ENCODE measurements at regions not wholly inside any gene's neighbourhood (a gene's known extent, or its start where the extent isn't known, plus 50 kb on each side); places are given as distances from the start of the nearest gene placed in this dataset.

DNA sequence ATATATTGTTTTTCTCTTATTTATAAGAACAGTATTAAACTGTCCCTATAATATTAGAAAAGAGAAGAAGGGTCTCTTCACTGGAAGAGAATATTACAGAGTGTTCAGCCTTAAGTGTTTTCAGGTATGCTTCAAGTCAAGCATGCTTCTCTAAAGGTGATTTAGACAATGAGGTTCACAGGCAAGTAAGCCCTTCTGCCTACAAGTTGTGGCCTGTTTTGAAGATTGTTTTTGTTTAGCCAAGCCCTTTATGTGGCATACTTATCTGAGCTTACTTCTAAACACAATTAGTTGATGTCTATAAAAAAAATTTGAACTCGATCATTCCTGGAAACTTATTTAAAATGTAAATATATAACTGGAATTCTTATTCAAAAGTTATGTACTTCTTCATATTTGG lies 343.8 kb upstream of the CDH18 start:
- TF ChIP-seq FOXM1 (IDR thresholded peaks at IDR 0.05; ENCODE audit: borderline replicate concordance) (no peak), TARDBP (IDR thresholded peaks at IDR 0.05) (no peak), SP1 (IDR thresholded peaks at IDR 0.05) (no peak), BHLHE40 (IDR thresholded peaks at IDR 0.05; ENCODE audit: borderline replicate concordance) (no peak), NFRKB (IDR thresholded peaks at IDR 0.05) (no peak), HDGF (IDR thresholded peaks at IDR 0.05; ENCODE audit: borderline replicate concordance) (no peak), FOXA1 (IDR thresholded peaks at IDR 0.05) (no peak), LEF1 (IDR thresholded peaks at IDR 0.05; ENCODE audit: borderline replicate concordance) (no peak), FOXK2 (IDR thresholded peaks at IDR 0.05) (no peak)
